Fibroblast of the conjunctiva (primary cell): ENCODE measurements at regions not wholly inside any gene's neighbourhood (a gene's known extent, or its start where the extent isn't known, plus 50 kb on each side); places are given as distances from the start of the nearest gene placed in this dataset.
"Not testable (repeated sequence)": the region's sequence is repeated elsewhere in the genome, so short reads cannot be mapped to it uniquely, and the experiment has no call there.

Source experiments
- DNase-seq: peaks from one replicate; pipeline ENCODE4 v3.0.0-alpha.2; 2010; ENCODE audit warnings: low read depth

- DNase-seq: no peak
Observed at GRCh38 chr4:19033816-19034733, 1012.5 kb upstream of the LCORL start.

GRCh38 chr4:19030536-19030935, 1009.0 kb upstream of the LCORL start:
- DNase-seq: no peak

DNA sequence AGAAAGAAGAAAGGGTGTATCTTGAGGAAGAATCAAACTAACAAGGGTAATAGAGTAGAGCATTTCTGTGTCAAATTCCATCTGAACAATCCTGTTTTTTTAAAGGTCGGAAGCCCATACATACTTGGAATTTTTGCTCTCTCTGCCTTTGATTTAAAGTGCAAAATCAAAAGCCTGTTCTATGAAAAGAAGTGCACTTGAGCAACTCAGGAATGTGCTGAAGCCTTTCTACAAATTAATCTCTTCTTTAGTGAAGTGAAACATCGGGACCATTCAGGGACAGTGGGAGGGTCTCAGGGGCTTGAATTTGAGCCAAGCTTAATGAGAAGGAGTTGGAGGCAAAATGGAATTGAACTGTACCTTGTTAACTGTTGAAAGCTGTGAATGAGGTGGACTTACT, 1008.5 kb upstream of the LCORL start:
- no peak for DNase-seq

DNA sequence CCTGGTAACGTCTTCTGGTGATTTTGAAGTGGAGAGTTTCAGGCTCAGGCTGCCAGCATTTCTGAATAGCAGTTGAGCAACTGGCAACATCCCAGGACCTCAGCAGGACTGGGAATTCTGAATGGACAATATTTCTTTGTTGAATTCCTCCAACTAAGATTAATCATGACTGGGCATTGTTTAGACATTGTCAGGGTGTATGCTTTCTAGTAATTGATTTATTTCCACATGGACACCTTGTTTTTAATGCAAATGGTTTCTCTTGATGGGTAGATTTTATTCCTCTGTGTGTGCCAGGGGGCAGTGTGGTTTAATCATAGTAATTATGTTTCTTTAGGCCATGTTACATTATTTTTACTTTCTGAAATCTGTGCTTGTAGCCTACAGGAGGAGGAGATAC, 1004.7 kb upstream of the LCORL start:
- DNase-seq: no peak

DNA sequence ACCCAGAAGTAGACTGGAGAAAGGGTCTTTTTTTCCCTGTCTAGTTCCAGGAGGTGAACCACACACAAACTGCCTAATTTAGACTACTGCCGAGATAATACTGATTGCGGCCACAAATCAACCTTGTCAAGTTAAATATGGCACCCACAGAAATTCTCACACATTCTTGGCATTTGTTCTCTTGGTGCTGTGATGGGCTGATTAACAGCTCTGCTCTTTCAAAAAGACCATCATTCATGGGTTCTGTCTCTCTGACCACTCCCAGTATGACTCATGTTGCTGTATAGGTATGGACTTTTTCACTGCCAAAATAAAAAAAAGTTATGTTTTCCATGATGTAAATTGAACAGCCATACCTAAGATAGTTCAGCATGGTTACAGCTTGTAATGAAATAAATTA, 1003.5 kb upstream of the LCORL start:
- DNase-seq: no peak

- DNase-seq: no peak
Observed at GRCh38 chr4:19024047-19024446, 1002.5 kb upstream of the LCORL start.

DNA sequence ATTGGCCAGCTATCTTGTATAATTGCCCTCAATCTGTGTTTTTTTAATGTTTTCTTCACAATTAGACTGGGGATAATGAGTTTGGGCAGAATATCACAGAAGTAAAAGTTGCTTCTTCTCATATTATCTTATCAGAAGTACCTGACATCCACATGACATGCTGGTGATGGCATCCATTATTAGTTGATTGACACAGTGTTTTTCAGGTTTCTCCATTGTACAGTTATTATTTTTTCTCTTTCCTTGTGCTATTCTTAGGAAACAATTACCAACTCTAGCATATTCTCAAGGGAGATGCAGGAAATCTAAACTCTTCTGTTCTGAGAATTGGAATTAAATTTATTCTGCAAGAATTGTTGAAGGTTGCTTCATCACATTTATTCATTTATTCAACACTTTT, 1000.1 kb upstream of the LCORL start:
- DNase-seq: no peak

DNA sequence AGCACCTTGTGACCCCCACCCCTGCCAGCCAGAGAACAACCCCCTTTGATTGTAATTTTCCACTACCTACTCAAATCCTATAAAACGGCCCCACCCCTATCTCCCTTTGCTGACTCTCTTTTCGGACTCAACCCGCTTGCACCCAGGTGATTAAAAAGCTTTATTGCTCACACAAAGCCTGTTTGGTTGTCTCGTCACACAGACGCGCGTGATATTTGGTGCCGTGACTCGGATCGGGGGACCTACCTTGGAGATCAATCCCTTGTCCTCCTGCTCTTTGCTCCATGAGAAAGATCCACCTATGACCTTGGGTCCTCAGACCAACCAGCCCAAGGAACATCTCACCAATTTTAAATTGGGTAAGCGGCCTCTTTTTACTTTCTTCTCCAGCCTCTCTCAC, 995.0 kb upstream of the LCORL start:
- DNase-seq: not testable (repeated sequence)

GRCh38 chr4:19014594-19014993, 993.0 kb upstream of the LCORL start:
- DNase-seq: no peak

DNA sequence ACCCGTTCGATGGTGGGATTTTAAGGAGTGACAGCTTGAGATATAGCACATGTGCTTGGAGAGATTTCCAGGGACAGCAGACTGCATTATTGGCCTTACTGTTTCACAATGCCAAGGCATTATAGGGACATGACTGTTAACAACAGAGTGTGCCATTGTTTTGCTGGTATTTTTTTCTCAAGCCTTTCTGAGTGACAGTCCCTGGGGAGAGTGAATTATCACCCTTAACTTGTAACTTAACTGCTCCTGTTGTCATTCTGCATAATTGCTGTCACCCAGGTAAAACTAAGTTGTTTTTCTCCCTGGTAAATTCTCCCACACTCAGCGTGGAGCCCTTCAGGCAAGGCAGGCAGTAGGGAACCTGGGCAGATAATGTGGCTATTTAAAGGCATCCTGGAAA, 989.2 kb upstream of the LCORL start:
- DNase-seq: no peak

DNA sequence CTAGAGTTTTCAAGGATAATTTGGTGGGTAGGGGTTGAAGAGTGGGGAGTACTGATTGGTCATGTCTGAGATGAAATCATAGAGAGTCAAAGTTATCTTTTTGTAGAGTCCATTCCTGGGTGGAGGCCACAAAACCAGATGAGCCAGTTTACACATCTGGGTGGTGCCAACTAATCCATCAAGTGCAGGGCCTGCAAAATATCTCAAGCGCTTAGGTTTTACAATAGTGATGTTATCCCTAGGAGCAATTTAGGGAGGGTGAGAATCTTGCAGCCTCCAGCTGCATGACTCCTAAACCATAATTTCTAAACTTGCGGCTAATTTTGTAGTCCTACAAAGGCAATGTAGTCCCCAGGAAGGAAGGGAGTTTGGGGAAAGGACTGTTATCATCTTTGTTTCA, 988.3 kb upstream of the LCORL start:
- no peak for DNase-seq

DNA sequence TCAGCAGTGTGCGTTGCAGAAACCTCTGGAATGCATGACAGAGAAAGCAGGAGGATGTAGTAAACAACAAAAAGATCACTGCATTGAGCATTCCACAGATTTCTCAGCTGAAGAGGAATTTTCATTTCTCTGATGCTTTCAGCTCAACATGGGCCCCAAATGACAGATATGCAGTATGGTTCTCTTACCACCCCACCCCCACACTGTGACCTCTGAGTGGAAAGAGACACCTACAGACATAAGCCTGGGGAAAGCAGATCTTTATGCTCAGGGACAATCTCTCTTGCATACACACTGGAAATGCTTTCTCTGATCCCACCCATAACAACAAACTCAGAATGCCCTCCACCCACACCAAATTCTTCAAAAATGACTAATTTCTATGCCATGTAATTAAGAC, 983.7 kb upstream of the LCORL start:
- DNase-seq: no peak

DNA sequence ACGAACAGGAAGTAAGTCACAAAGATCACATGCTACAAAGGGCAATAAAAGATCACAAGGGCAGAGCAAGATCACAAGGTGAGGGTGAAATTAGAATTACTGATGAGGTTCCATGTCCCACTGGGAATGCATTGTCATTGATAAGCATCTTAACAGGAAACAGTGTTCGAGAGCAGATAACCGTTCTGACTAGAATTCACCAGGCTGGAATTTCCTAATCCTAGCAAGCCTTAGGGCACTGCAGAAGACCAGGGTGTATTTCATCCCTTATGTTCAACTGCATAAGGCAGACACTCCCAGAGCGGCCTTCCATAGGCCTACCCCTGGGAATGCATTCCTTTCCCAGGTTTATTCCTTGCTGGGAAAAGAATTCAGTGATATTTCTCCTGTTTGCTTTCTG, 980.6 kb upstream of the LCORL start:
- DNase-seq: no peak

DNA sequence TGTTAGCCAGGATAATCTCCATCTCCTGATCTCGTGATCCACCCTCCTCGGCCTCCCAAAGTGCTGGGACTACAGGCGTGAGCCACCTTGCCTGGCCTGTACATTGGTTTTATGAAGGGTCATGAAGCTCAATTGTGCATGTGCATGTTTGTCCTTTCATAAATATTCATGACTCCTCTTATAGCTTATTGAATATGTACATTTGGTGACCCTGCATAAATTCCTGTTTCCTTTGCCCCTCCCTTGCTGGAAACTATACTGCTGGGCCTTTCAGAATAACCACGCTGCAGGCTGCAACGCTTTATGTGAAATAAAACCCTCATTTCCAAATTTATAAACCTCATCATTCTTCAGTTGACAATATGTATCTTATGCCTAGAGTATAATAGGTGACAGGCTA, 978.0 kb upstream of the LCORL start:
- no peak for DNase-seq

DNA sequence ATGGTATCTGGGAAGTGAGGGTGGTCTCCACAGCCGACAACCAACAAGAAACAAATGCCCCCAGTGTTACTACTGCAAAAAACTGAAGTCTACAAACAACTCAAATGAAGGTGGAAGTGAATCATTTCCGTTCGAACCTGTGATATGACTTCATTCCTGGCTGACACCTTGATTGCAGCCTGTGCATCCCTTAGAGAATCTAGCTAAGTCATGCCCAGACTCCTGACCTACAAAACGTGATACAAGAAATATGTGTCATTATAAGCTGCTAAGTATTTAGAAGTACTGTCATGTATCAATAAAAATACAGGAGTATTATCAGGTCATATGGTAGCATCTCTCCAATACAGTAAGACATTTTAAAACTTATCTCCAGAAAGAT, 959.7 kb upstream of the LCORL start:
- no peak for DNase-seq

- no peak for DNase-seq
Observed at GRCh38 chr4:18980516-18981233, 959.1 kb upstream of the LCORL start.

- DNase-seq: no peak
Observed at GRCh38 chr4:18976884-18977283, 955.3 kb upstream of the LCORL start.

GRCh38 chr4:18975916-18976808, 954.6 kb upstream of the LCORL start:
- DNase-seq: no peak

GRCh38 chr4:18973296-18973695, 951.7 kb upstream of the LCORL start:
- no peak for DNase-seq

DNA sequence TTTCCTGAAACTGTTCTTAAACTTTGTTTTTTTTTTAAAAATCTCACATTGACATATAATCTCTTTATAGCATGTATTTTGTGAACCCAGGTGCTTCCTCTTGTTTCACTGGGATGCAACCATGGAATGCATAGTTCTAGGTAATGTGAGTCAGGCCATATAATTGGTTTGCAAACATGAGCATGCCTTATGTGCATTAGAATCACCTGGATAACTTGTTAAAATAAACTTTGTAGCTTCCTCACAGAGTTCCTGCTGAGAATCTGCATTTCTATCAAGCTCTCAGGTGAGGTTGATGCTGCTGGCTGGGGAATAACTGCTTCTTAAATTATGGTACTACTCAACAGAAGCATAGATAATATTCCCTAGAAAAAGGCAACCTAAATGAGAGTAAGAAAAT, 940.3 kb upstream of the LCORL start:
- no peak for DNase-seq

DNA sequence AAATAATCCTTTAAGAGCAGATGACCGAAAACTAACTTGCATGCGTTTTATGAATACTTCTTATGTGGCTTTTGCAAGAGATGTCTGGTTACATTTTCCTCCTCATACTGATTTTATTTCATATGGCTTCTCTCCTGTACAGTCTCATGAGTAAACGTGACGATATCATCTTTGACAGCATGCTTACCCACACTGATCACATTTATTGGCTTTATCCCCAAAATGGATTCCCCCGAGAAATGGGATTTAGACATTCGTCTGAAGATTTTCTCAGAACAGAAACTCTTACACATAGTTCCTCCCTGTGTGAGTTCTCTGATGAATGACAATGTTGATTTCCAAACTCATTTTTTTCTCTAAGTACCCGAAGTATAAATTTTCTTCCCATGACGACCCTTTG, 939.7 kb upstream of the LCORL start:
- no peak for DNase-seq

DNA sequence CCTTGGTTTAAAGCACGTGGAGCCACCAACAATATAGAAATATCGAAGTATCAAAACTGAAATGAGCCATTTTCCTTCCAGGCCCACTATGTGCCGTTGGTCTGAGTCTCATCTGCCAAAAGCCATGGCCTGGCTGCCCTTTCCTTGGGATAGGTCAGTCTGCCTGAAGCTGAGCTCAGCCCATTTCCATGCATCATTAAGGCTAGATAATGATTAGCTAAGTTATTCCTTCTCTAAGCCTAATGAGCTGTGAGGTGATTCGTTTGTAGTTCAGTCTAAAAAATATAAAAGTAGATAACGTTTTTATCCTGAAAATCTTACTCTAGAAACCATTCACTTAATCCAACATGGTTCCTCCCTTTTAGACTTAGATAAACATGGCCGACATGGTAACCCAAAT, 936.2 kb upstream of the LCORL start:
- no peak for DNase-seq

DNA sequence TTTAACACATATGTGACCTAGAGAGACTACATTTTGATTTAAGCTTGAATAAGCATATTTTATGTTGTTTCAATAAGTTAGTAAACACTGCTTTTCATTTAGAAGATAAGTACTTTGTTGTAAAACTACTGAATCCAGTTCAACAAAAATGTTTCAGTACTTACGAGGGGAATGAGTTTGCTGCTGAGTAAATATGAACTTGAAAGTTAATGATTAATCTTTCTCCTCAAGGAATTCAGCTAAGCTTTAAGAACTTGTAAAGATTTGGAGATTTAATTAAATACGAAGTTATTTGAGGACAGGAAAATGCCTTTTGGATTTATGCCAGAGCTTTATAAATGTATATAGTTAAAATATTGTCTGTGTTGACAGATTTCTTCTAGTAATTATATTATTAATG, 933.0 kb upstream of the LCORL start:
- DNase-seq: no peak
